HG03045 (cell line): ENCODE measurements at regions not wholly inside any gene's neighbourhood (a gene's known extent, or its start where the extent isn't known, plus 50 kb on each side); places are given as distances from the start of the nearest gene placed in this dataset.

ENCODE experiments used
- ATAC-seq: cut with Tn5 transposase; IDR thresholded peaks from one replicate; pipeline ENCODE4 v1.9.1; 2021; ENCODE audit warnings: mild to moderate bottlenecking, moderate library complexity; ENCODE audit not compliant: unreplicated experiment

GRCh38 chr3:161989012-161989411, 492.4 kb downstream of the OTOL1 start:
- ATAC-seq: no peak

- ATAC-seq: no peak
These were observed 493.4 kb downstream of the OTOL1 start for GRCh38 chr3:161990036-161990435.

GRCh38 chr3:161991901-161992540, 495.4 kb downstream of the OTOL1 start:
- ATAC-seq: no peak

GRCh38 chr3:161999846-162000245, 503.2 kb downstream of the OTOL1 start:
- ATAC-seq: no peak

GRCh38 chr3:162007722-162008121, 511.1 kb downstream of the OTOL1 start:
- ATAC-seq: no peak

GRCh38 chr3:162012633-162013032, 516.0 kb downstream of the OTOL1 start:
- ATAC-seq: no peak

- ATAC-seq: no peak
These were observed 517.7 kb downstream of the OTOL1 start for GRCh38 chr3:162014284-162014683.

GRCh38 chr3:162015856-162016255, 519.2 kb downstream of the OTOL1 start:
- no peak for ATAC-seq

GRCh38 chr3:162019817-162020216, 523.2 kb downstream of the OTOL1 start:
- no peak for ATAC-seq

GRCh38 chr3:162021206-162021605, 524.6 kb downstream of the OTOL1 start:
- no peak for ATAC-seq

- ATAC-seq: no peak
These were observed 526.3 kb downstream of the OTOL1 start for GRCh38 chr3:162022911-162023310.

GRCh38 chr3:162029736-162030135, 533.1 kb downstream of the OTOL1 start:
- no peak for ATAC-seq

- no peak for ATAC-seq
These were observed 537.8 kb downstream of the OTOL1 start for GRCh38 chr3:162034368-162034767.

- ATAC-seq: no peak
These were observed 545.0 kb downstream of the OTOL1 start for GRCh38 chr3:162041622-162042021.

- no peak for ATAC-seq
These were observed 556.0 kb downstream of the OTOL1 start for GRCh38 chr3:162052636-162053035.

- no peak for ATAC-seq
These were observed 576.1 kb downstream of the OTOL1 start for GRCh38 chr3:162072656-162073164.

- no peak for ATAC-seq
These were observed 576.9 kb downstream of the OTOL1 start for GRCh38 chr3:162073422-162073975.

GRCh38 chr3:162077108-162077507, 580.5 kb downstream of the OTOL1 start:
- no peak for ATAC-seq

- no peak for ATAC-seq
These were observed 585.9 kb downstream of the OTOL1 start for GRCh38 chr3:162082516-162082915.

GRCh38 chr3:162087361-162087760, 590.8 kb downstream of the OTOL1 start:
- no peak for ATAC-seq

GRCh38 chr3:162092751-162093150, 596.1 kb downstream of the OTOL1 start:
- no peak for ATAC-seq

- ATAC-seq: no peak
These were observed 597.7 kb downstream of the OTOL1 start for GRCh38 chr3:162094301-162094700.

GRCh38 chr3:162096874-162097273, 600.3 kb downstream of the OTOL1 start:
- ATAC-seq: no peak
